ENCODE measurements at regions not wholly inside any gene's neighbourhood (a gene's known extent, or its start where the extent isn't known, plus 50 kb on each side); places are given as distances from the start of the nearest gene placed in this dataset.

GRCh38 chr16:86800894-86801293 lies 222.5 kb downstream of the FOXL1 start:
- TF ChIP-seq EZH2 (IDR thresholded peaks at IDR 0.05; ENCODE audit: low read length, missing control alignments), result no peak
- TF ChIP-seq, protein P1, sequence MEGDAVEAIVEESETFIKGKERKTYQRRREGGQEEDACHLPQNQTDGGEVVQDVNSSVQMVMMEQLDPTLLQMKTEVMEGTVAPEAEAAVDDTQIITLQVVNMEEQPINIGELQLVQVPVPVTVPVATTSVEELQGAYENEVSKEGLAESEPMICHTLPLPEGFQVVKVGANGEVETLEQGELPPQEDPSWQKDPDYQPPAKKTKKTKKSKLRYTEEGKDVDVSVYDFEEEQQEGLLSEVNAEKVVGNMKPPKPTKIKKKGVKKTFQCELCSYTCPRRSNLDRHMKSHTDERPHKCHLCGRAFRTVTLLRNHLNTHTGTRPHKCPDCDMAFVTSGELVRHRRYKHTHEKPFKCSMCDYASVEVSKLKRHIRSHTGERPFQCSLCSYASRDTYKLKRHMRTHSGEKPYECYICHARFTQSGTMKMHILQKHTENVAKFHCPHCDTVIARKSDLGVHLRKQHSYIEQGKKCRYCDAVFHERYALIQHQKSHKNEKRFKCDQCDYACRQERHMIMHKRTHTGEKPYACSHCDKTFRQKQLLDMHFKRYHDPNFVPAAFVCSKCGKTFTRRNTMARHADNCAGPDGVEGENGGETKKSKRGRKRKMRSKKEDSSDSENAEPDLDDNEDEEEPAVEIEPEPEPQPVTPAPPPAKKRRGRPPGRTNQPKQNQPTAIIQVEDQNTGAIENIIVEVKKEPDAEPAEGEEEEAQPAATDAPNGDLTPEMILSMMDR (conservative IDR thresholded peaks at IDR 0.05 in 1 of 2, IDR thresholded peaks at IDR 0.05 in 1 of 2; ENCODE audit: low read depth in 1 of 2, low read length in 2 of 2), result no peak
